ENCODE measurements at regions not wholly inside any gene's neighbourhood (a gene's known extent, or its start where the extent isn't known, plus 50 kb on each side); places are given as distances from the start of the nearest gene placed in this dataset. TPM values are rescaled to one million over a fixed set of nuclear protein-coding genes. Genes with fewer than 3 reads are reported as not detected.
"Not testable (repeated sequence)": the region's sequence is repeated elsewhere in the genome, so short reads cannot be mapped to it uniquely, and the experiment has no call there.

GRCh38 chr10:28479927-28480627 is 52.8 kb upstream of the WAC start:
- Histone ChIP-seq H3K4me1 (ENCODE audit: control insufficient read depth in 3 of 3, insufficient read depth in 3 of 3, low read length in 3 of 3) (no peaks in the 10 kb centered on the region), H3K9me3 (ENCODE audit: control insufficient read depth in 3 of 3, low read length in 3 of 3) (no peaks in the 10 kb centered on the region), H3K9ac (ENCODE audit: low read depth in 1 of 3, low read length in 3 of 3) (no peak overlapping the region), H3K36me3 (ENCODE audit: control insufficient read depth in 3 of 3, insufficient read depth in 3 of 3, low read length in 3 of 3) (no peaks in the 10 kb centered on the region), H3K4me3 (ENCODE audit: low read length in 3 of 3) (no peak overlapping the region), H3K27ac (ENCODE audit: low read depth, low read length) (no peak overlapping the region), H3K27me3 (ENCODE audit: control insufficient read depth in 3 of 3, insufficient read depth in 3 of 3, low read length in 3 of 3) (no peaks in the 10 kb centered on the region)

GRCh38 chr10:28480628-28480965 is 52.3 kb upstream of the WAC start:
- Histone ChIP-seq H3K9ac (ENCODE audit: low read depth in 1 of 3, low read length in 3 of 3) (no peak overlapping the region), H3K27ac (ENCODE audit: low read depth, low read length) (no peak overlapping the region)

GRCh38 chr10:28481346-28481745 is 51.6 kb upstream of the WAC start:
- H3K4me1 ChIP-seq (ENCODE audit: control insufficient read depth in 3 of 3, insufficient read depth in 3 of 3, low read length in 3 of 3); H3K27ac ChIP-seq (ENCODE audit: low read depth, low read length); H3K4me3 ChIP-seq (ENCODE audit: low read length in 3 of 3); H3K9me3 ChIP-seq (ENCODE audit: control insufficient read depth in 3 of 3, low read length in 3 of 3); H3K36me3 ChIP-seq (ENCODE audit: control insufficient read depth in 3 of 3, insufficient read depth in 3 of 3, low read length in 3 of 3); H3K27me3 ChIP-seq (ENCODE audit: control insufficient read depth in 3 of 3, insufficient read depth in 3 of 3, low read length in 3 of 3); H3K9ac ChIP-seq (ENCODE audit: low read depth in 1 of 3, low read length in 3 of 3): not testable (repeated sequence)

More at GRCh38 chr10:28480628-28480965, 52.3 kb upstream of the WAC start:
- H3K4me1 ChIP-seq (ENCODE audit: control insufficient read depth in 3 of 3, insufficient read depth in 3 of 3, low read length in 3 of 3) = no peaks in the 10 kb centered on the region
- H3K4me3 ChIP-seq (ENCODE audit: low read length in 3 of 3) = no peak overlapping the region
- no peaks in the 10 kb centered on the region for H3K9me3 ChIP-seq (ENCODE audit: control insufficient read depth in 3 of 3, low read length in 3 of 3)
- no peaks in the 10 kb centered on the region for H3K27me3 ChIP-seq (ENCODE audit: control insufficient read depth in 3 of 3, insufficient read depth in 3 of 3, low read length in 3 of 3)
- no peaks in the 10 kb centered on the region for H3K36me3 ChIP-seq (ENCODE audit: control insufficient read depth in 3 of 3, insufficient read depth in 3 of 3, low read length in 3 of 3)

GRCh38 chr10:28481968-28482367 is 51.0 kb upstream of the WAC start:
- Histone ChIP-seq H3K9ac (ENCODE audit: low read depth in 1 of 3, low read length in 3 of 3) (no peak overlapping the region), H3K4me3 (ENCODE audit: low read length in 3 of 3) (no peak overlapping the region), H3K27ac (ENCODE audit: low read depth, low read length) (no peak overlapping the region), H3K27me3 (ENCODE audit: control insufficient read depth in 3 of 3, insufficient read depth in 3 of 3, low read length in 3 of 3) (no peaks in the 10 kb centered on the region), H3K36me3 (ENCODE audit: control insufficient read depth in 3 of 3, insufficient read depth in 3 of 3, low read length in 3 of 3) (no peaks in the 10 kb centered on the region), H3K9me3 (ENCODE audit: control insufficient read depth in 3 of 3, low read length in 3 of 3) (no peaks in the 10 kb centered on the region), H3K4me1 (ENCODE audit: control insufficient read depth in 3 of 3, insufficient read depth in 3 of 3, low read length in 3 of 3) (no peaks in the 10 kb centered on the region)

Small RNA genes in the stretch of these regions (small RNA-seq; reads per million reads assigned to genes)
- gene RF00012 = not detected
